Osteocyte (in vitro differentiated cells): ENCODE measurements at regions not wholly inside any gene's neighbourhood (a gene's known extent, or its start where the extent isn't known, plus 50 kb on each side); places are given as distances from the start of the nearest gene placed in this dataset.

Experiments used
- DNase-seq: peaks from one replicate; pipeline ENCODE4 v3.0.0; 2021; ENCODE audit warnings: mixed read lengths; ENCODE audit not compliant: unreplicated experiment; ENCODE audit errors: extremely low spot score
- H3K27ac Mint-ChIP-seq: one replicate; pipeline ENCODE4 v1.8.0; 2021; ENCODE audit warnings: mild to moderate bottlenecking, mixed read lengths; ENCODE audit not compliant: unreplicated experiment
- H3K27me3 Mint-ChIP-seq: one replicate; pipeline ENCODE4 v1.8.0; 2021; ENCODE audit warnings: mixed read lengths; ENCODE audit not compliant: unreplicated experiment
- H3K36me3 Mint-ChIP-seq: one replicate; pipeline ENCODE4 v1.8.0; 2021; ENCODE audit warnings: mixed read lengths; ENCODE audit not compliant: unreplicated experiment
- H3K4me1 Mint-ChIP-seq: one replicate; pipeline ENCODE4 v1.8.0; 2021; ENCODE audit warnings: mixed read lengths; ENCODE audit not compliant: unreplicated experiment
- H3K4me3 Mint-ChIP-seq: one replicate; pipeline ENCODE4 v1.8.0; 2021; ENCODE audit warnings: mild to moderate bottlenecking, moderate library complexity, mixed read lengths; ENCODE audit not compliant: unreplicated experiment
- H3K9me3 Mint-ChIP-seq: one replicate; pipeline ENCODE4 v1.8.0; 2021; ENCODE audit warnings: mixed read lengths; ENCODE audit not compliant: unreplicated experiment
- TF ChIP-seq, protein P1 (sequence below): fragments of 200-600 bp; sonication (generic); IDR thresholded peaks from 2 replicates; pipeline ENCODE4 v1.5.0; 2021; ENCODE audit warnings: antibody characterized with exemption, mild to moderate bottlenecking, moderate library complexity

- Mint-ChIP-seq H3K9me3 (peaks cover 4% of the 10 kb centered on the region), H3K36me3 (peaks cover 3% of the 10 kb centered on the region), H3K4me1 (peaks cover 3% of the 10 kb centered on the region), H3K4me3 (no peak overlapping the region), H3K27ac (no peak overlapping the region), H3K27me3 (no peaks in the 10 kb centered on the region)
- TF ChIP-seq, protein P1, sequence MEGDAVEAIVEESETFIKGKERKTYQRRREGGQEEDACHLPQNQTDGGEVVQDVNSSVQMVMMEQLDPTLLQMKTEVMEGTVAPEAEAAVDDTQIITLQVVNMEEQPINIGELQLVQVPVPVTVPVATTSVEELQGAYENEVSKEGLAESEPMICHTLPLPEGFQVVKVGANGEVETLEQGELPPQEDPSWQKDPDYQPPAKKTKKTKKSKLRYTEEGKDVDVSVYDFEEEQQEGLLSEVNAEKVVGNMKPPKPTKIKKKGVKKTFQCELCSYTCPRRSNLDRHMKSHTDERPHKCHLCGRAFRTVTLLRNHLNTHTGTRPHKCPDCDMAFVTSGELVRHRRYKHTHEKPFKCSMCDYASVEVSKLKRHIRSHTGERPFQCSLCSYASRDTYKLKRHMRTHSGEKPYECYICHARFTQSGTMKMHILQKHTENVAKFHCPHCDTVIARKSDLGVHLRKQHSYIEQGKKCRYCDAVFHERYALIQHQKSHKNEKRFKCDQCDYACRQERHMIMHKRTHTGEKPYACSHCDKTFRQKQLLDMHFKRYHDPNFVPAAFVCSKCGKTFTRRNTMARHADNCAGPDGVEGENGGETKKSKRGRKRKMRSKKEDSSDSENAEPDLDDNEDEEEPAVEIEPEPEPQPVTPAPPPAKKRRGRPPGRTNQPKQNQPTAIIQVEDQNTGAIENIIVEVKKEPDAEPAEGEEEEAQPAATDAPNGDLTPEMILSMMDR, result no peak
- DNase-seq, result no peak
Observed at GRCh38 chr5:107782561-107783169, 111.9 kb upstream of the EFNA5 start.

DNA sequence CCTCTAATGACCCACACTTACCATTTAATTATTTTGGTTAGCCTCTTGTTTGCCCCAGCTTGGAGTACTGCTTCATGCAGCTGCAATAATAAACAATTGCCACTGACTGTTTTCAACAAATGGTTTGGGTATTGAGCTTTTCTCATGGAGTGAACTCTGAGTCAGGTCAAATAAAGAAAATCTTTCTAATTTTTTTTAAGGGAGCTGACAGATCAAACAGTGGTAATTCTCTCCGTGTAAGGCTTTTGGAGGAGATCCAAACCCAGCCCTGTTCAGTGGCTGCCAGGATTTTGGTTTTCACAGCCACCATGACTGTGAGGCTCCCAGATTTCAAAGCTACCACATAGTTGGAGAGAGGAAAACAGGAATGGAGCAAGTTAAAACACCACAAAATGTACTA, 110.7 kb upstream of the EFNA5 start:
- Mint-ChIP-seq H3K9me3 (no peaks in the 10 kb centered on the region), H3K4me3 (no peak overlapping the region), H3K36me3 (peaks cover 3% of the 10 kb centered on the region), H3K27ac (no peak overlapping the region), H3K4me1 (peaks cover 3% of the 10 kb centered on the region), H3K27me3 (no peaks in the 10 kb centered on the region)
- no peak for DNase-seq
- TF ChIP-seq, protein P1, result no peak

DNA sequence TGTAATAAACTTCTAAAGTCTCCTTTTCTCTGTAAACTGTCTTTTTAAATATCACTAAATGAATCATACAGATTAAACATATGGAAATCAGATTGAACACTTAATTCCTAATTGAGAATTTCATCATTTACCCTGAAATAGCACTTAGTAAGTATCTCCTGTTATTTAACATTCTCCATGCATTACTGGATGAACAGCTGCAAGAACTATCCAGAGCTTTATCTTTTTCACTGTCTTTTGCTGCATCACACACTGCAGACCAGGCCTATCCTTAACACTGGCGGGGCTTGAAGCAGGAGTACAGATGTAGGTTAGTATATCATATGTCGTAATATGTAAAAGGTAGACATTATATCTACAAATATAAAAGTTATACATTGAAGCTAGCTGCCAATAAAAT, 108.7 kb upstream of the EFNA5 start:
- H3K9me3 Mint-ChIP-seq, result no peaks in the 10 kb centered on the region
- no peak for DNase-seq
- TF ChIP-seq, protein P1, result no peak
- no peaks in the 10 kb centered on the region for H3K27me3 Mint-ChIP-seq
- peaks cover 3% of the 10 kb centered on the region for H3K4me1 Mint-ChIP-seq
- no peak overlapping the region for H3K27ac Mint-ChIP-seq
- H3K4me3 Mint-ChIP-seq, result no peak overlapping the region
- H3K36me3 Mint-ChIP-seq, result peaks cover 3% of the 10 kb centered on the region

DNA sequence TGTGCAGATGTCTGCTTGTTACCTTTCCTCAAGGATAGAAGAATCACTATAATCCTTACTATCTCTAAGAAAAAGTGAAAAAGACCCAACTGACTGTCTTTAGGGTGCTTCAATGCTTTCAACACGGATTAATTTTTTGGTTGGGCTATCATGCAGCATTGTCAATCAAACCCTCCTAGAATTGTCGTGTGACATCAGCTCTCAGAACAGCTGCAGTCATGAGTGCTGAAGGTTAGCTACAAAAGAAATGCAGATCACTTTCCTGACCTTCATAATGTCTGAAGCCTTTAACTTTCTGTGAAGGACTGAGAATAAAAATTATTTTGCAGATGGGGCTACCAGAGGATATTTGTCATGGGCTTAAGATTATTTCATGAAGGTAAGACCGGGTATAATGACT, 107.9 kb upstream of the EFNA5 start:
- H3K4me1 Mint-ChIP-seq, result peaks cover 3% of the 10 kb centered on the region
- TF ChIP-seq, protein P1, result no peak
- H3K27me3 Mint-ChIP-seq, result no peaks in the 10 kb centered on the region
- H3K9me3 Mint-ChIP-seq, result no peaks in the 10 kb centered on the region
- H3K36me3 Mint-ChIP-seq, result peaks cover 3% of the 10 kb centered on the region
- DNase-seq, result no peak
- H3K4me3 Mint-ChIP-seq, result no peak overlapping the region
- H3K27ac Mint-ChIP-seq, result no peak overlapping the region

GRCh38 chr5:107776922-107777740, 106.4 kb upstream of the EFNA5 start:
- peaks cover 3% of the 10 kb centered on the region for H3K36me3 Mint-ChIP-seq
- no peaks in the 10 kb centered on the region for H3K27me3 Mint-ChIP-seq
- no peak overlapping the region for H3K4me3 Mint-ChIP-seq
- no peaks in the 10 kb centered on the region for H3K9me3 Mint-ChIP-seq
- no peak for DNase-seq
- H3K4me1 Mint-ChIP-seq, result no peaks in the 10 kb centered on the region
- TF ChIP-seq, protein P1, result no peak
- H3K27ac Mint-ChIP-seq, result no peak overlapping the region
